GM21619 (cell line): ENCODE measurements at regions not wholly inside any gene's neighbourhood (a gene's known extent, or its start where the extent isn't known, plus 50 kb on each side); places are given as distances from the start of the nearest gene placed in this dataset.
"Not testable (repeated sequence)": the region's sequence is repeated elsewhere in the genome, so short reads cannot be mapped to it uniquely, and the experiment has no call there.

Experiments
- ATAC-seq: cut with Tn5 transposase; IDR thresholded peaks from one replicate; pipeline ENCODE4 v1.9.1; 2021; ENCODE audit not compliant: unreplicated experiment

GRCh38 chr4:156118507-156119220 is 165.0 kb upstream of the CTSO start:
- no peak for ATAC-seq

GRCh38 chr4:156117743-156118142 is 164.1 kb upstream of the CTSO start:
- no peak for ATAC-seq

GRCh38 chr4:156116991-156117390 is 163.3 kb upstream of the CTSO start:
- no peak for ATAC-seq

- ATAC-seq, result no peak
These were observed 159.6 kb upstream of the CTSO start for GRCh38 chr4:156113138-156113765.

GRCh38 chr4:156111686-156112085 is 158.0 kb upstream of the CTSO start:
- ATAC-seq, result no peak

- no peak for ATAC-seq
These were observed 156.6 kb upstream of the CTSO start for GRCh38 chr4:156109943-156110900.

- not testable (repeated sequence) for ATAC-seq
These were observed 155.4 kb upstream of the CTSO start for GRCh38 chr4:156109087-156109486.

- ATAC-seq, result no peak
These were observed 149.6 kb upstream of the CTSO start for GRCh38 chr4:156103311-156103710.

GRCh38 chr4:156102411-156102810 is 148.7 kb upstream of the CTSO start:
- no peak for ATAC-seq

GRCh38 chr4:156101571-156101970 is 147.9 kb upstream of the CTSO start:
- no peak for ATAC-seq

GRCh38 chr4:156100651-156101050 is 147.0 kb upstream of the CTSO start:
- ATAC-seq, result no peak

GRCh38 chr4:156098805-156099204 is 145.1 kb upstream of the CTSO start:
- ATAC-seq, result no peak

GRCh38 chr4:156085100-156085499 is 131.4 kb upstream of the CTSO start:
- no peak for ATAC-seq

- no peak for ATAC-seq
These were observed 130.7 kb upstream of the CTSO start for GRCh38 chr4:156084373-156084772.

GRCh38 chr4:156073976-156074375 is 120.3 kb upstream of the CTSO start:
- ATAC-seq, result no peak

GRCh38 chr4:156060661-156061060 is 107.0 kb upstream of the CTSO start:
- ATAC-seq, result no peak

- no peak for ATAC-seq
These were observed 99.5 kb upstream of the CTSO start for GRCh38 chr4:156053174-156053573.

- no peak for ATAC-seq
These were observed 98.5 kb upstream of the CTSO start for GRCh38 chr4:156052116-156052515.

- no peak for ATAC-seq
These were observed 85.1 kb upstream of the CTSO start for GRCh38 chr4:156038772-156039171.

- no peak for ATAC-seq
These were observed 82.8 kb upstream of the CTSO start for GRCh38 chr4:156036496-156036895.

GRCh38 chr4:156029691-156030090 is 76.0 kb upstream of the CTSO start:
- ATAC-seq, result no peak

GRCh38 chr4:156021298-156021697 is 67.6 kb upstream of the CTSO start:
- ATAC-seq, result no peak
